EH (cell line): ENCODE measurements at regions not wholly inside any gene's neighbourhood (a gene's known extent, or its start where the extent isn't known, plus 50 kb on each side); places are given as distances from the start of the nearest gene placed in this dataset.

ENCODE experiments used
- DNase-seq: peaks from one replicate; pipeline ENCODE4 v3.0.0-alpha.2; 2015; ENCODE audit warnings: low read depth

DNA sequence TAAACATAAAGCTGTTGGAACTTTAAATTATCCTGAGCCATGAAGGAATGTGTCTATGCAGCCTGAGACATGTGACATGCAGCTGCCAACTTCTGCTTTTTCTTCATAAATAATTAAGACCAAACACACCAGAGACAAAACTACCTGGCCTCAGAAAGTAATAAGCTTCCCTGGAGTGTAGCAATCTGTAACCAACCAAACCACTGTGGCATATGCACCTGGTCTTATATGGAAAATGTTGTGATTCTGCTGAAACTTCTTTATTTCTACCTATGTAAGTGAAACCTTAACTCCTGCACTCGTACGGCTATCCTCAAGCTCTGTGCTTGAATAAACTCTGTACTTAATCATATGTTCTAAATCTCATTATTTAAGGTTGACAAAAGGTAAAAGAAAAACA, 515.0 kb downstream of the TMEM182 start:
- DNase-seq: no peak

DNA sequence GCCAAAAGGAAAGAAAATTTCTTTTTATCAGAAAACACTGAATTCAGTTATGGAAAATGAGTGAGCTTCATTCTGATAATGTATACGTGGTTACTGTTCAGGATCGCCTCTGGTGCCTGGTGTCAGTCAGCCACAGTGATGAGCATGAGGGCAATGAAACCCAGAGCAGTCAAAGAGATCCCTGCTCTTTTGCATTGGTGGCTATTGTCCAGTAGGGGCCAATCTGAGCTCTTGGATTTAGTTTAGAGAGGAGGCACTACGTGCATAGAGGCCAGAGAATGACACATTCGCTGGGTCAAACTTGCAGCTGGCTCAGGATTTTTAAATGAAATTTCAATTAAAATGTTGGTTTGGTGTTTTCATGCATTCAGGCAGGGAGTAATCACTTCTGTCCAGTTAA, 522.9 kb downstream of the TMEM182 start:
- DNase-seq: no peak

DNA sequence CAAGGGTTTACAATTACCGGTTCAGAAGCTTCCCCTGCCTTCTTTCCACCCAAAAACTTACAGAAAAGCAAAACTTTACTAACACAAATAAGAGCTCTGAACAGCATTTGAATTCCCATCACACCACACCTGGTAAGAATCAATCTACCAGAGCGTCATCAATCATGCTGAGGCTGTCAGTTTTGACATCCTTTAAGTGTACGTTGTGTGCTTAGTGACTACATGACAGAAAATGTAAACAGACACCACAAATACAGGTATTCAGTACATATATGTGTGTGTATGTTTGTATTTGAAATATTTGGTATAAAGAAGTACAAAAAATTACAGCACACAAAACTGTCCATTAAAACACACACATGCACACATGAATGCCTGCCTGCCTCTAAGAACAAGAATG, 523.5 kb downstream of the TMEM182 start:
- DNase-seq: no peak

DNA sequence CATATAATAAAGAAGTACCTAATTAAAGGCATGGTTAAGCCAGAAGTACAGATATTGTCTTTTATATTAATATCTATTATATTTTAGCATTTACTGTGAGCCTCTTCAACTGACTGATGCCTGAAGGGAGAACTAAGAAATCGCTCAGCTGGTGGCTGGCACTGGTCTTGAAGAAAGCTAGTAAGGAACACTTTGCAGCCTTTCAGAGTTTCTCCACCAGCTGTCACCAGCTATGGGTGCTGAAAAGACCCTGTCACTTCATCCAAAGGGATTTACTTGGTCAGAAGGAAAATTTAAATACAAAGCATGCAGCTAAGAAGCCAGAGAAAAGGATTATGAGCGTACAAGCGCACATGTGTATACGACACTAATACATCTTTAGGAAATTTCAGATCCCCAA, 525.9 kb downstream of the TMEM182 start:
- no peak for DNase-seq

DNA sequence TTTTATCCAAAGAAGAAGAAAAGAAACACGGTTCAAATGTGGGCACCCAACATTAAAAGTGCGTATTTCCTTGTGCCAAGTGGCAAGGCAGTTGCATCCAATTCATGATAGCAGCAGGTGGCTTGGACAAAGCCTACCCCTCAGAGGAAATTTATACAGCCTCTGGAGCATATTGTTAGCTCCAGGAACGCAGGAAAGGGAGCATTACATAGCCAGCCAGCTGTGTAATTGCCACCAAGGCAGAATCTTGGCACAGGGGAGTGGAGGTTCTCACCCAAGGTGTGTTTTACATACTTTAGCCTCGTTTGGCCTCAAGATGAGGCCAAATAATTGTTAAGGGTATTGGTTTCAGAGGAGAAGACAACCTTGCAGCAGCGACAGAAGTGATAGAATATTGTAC, 526.9 kb downstream of the TMEM182 start:
- no peak for DNase-seq

DNA sequence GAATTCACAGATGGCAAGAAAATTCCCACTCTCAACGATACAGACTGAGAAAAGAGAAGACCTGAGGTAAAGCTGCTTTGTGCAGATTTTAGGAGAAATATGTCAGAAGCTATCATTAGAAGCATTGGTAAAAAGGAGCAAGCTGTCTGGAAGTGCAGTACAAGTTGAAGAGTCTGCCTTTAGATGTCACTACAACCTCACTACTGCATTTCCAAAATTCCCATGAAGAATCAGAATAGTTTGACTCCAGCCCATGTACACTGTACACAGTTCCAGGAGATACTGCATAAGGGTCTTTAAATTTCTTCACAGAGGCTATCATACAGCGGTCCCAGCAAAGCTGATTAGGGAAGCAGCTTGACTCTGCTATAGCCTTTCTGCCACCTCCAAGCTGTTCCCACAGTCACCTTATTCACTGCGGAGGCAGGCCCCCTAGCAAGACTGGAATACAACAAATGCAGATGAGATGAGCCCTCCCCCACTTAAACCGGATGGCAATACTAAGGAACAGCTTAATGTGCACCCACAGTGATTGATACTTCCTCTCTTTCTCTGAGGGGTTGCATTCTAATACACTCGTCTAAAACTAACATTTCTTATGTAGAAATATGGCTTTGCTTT, 527.4 kb downstream of the TMEM182 start:
- no peak for DNase-seq

DNA sequence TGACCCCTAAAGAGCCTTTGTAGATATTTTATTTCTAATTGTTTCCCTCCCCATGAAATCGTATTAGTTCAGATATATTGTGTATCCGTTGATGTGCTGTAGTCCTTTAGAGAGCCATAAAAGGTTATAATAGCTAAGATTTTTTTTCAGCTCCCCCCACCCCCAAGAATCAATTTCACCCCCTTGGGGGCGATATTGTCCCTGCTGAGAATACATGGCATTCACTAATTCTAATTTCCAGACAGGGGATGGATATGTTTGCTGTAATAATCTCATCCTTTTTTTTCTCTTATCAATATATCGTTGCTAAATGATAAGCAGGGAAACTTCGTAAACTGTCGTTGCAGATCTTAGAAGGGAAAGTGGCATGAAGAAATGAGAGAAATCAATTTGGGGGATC, 530.7 kb downstream of the TMEM182 start:
- DNase-seq: no peak

DNA sequence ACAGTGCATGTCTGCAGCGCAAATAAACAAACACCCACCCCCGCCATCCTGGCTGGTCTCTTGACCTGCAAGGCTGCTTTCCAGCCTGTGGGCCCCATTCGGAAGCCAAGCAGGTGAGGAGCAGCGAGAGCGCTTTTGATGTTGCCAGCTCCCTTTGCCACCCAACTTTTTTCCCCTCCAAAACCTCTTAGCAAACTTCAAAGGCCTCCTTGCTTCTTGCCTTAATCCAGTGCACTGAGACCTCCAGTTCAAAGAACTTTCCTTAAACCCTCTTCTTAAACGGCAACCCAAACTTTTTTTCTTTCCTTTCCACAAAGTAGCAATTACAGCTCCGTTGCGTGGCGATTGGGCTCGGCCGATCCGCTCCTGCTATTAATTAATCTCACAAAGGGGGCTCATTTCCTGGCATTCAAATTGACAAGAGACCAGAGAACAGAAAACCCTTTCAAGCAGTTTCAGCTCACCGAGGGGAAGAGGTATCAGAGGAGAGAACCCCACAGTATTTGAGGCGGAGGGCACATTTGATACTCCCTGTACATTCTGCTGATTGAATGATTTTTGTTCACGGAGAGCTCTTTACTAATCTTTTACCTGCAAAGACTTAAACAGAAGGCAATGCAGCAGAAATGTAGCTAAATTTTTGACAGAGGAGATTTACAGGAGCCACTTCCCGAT, 531.4 kb downstream of the TMEM182 start:
- DNase-seq: no peak

DNA sequence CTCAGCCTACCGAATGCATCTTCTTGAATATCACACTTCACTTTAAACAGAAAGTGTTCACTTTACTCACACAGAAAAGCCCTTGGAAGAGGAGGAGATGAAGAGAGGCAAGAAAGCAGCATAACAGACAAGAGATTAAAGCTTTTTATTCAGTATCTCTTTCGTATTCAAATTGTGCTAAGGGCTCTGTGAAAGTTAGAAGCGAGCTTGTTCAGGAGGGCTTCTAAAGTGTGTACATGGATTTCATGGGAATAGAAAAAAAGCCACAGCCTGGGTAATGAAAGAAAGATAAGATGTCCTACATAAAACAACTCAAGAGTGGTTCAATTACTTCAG, 531.9 kb downstream of the TMEM182 start:
- no peak for DNase-seq

DNA sequence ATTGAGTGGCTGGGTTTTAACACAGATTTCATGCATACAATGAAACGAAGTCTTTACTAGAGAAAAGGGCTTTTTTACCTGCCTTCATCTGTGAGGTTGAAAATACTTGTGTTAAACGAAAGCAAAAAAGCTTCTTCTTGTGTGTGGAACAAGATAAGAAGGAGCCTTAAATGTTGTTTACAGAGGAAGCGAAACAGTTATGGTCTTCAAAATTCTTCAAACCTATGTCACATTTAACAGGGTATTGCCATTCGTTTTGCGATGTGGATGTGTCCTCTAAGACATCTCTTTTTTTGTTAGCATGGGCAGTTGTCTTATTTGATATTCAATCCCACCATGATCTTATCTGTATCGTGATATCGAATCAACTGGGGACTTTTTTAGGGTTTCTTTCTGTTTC, 532.6 kb downstream of the TMEM182 start:
- DNase-seq: no peak

DNA sequence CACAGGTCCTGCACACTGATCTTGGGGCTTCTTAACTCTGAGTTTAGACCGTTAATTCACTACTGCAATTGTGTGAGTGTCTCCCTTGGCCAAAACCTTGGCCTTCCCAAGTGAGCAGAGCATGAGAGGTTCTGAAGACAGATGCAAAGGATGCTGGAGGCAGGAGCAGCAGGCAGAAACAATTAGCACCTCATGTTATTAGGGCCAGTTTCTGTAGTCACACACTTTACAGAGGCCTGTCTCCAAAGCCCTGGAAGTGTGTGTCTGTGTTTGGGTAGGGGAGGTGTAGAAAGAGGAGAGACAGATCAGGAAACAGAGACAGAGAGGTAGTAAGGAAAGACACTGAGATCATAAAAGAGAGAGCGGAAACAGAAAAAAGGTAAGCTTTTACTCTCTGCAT, 533.8 kb downstream of the TMEM182 start:
- no peak for DNase-seq

DNA sequence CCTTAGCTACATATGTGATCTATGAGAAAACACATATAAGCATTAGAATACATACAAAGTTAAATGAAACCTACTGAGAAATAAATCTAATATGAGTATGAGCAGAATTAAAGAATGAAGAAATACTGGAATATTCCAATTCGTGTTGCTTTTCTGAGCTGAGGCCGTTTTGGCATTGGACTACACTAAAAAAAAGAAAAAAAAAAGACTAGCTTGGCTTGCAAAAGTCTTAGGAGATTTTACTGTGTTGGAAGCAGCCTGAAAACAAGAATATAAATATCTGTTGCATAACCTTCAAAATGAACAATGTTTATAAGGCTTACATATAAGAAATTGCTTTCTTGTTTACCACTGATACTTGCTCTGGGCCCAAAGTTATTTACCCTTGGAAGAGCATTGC, 562.8 kb downstream of the TMEM182 start:
- no peak for DNase-seq

DNA sequence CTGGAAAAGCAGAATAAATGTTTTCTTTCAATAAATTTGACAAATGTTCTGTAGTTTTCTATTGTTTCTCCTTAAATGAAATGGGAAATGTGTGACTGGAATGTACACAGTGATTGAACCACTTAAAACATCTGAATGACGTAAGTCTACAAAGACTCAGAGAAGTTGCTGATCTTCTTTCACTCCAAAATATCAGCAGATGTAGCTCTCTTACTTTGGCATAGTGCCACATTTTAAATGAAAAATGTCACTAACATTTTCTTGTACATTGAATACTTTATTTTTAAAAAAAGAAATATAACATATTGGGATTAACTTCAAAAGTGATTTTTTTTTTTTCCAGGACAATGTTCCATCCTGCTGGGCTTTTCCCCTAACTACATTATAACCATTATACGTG, 565.6 kb downstream of the TMEM182 start:
- no peak for DNase-seq

DNA sequence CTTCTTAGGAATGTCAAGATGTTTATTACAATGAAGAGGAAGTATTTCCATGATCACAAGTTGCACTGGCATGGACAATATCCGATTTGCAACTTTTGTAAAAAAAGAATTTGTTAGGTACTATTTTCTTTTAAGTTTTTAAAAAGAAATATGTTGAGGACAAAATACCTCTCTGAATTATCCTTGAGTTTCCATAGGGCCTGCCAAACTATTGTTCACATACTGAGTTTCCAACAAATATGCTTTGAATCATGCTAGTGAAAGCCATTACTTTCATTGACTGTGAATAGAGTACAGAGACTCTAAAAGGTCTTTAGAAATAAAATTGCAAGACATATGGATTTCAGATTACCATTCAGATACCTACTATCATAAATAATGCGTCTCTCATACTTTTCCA, 566.1 kb downstream of the TMEM182 start:
- DNase-seq: no peak

DNA sequence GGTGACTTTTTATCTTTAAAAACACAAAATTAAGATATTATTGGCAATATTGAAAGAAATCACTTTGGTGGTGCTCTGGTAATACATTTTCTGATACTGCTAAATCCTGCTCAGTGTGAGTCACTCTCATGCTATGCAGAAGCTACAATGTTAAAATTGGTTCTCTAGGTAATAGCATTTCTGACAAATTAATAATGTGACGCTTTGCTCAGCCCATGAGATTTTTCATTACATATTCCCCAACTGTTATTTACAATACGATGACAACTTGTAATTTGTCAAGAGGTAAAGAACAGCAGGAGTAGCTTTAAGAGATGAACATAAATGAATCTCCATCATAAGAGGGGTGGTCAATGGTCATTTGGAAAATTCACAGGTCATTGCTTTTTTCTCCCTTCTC, 573.6 kb downstream of the TMEM182 start:
- DNase-seq: no peak

DNA sequence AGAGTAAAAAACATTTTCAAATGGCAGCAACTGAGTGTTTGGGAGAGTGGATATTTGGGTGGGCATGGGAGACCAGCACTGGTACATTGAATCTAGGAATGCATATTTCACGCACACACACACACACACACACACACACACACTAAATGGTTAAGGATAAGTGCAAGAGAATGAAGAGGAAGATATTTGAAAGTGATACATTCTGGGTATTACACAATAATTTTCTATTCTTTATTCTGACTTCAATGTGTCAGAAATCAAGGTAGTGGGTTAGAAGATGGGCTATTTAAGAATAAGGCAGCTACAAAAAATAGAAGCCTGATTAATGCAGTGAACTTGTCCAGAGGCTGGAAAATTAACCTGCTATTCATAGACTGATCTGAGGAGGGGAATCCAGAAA, 577.0 kb downstream of the TMEM182 start:
- no peak for DNase-seq

DNA sequence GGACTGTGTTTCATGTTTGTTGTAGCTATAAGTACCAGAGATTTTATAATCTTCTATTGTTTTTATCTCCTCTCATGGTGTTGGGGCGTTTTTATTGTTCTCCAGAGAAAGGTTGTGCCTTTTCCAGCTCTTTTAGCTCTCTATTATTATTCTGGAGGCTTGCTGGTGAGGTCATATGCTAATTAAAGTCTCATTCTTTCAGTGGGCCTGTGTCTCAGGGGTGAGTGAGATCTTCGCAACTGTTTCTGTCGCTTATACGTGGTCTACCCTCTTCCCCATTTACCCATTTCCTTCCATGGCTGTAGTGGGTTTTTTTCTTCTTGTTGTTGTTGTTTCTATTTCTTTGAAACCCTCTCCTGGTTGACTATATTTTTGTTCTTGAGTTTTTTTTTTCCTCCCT, 584.9 kb downstream of the TMEM182 start:
- no peak for DNase-seq

DNA sequence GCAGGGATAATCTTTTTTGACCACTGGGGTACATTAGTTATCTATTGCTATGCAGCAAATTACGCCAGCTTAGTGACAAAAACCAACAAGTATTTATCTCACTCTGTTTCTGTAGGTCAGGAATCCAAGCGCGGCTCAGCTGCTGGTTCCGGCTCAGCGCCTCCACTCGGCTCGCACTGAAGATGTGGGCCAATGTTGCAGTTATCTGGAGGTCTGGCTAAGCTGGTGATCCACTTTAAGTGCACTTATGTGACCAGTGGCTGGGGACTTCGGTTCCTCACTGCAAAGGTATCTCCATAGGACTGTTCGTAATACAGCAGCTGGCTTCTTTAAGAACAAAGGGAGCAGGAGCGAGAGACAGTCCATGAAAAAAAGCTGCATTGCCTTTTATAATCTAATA, 591.9 kb downstream of the TMEM182 start:
- no peak for DNase-seq

DNA sequence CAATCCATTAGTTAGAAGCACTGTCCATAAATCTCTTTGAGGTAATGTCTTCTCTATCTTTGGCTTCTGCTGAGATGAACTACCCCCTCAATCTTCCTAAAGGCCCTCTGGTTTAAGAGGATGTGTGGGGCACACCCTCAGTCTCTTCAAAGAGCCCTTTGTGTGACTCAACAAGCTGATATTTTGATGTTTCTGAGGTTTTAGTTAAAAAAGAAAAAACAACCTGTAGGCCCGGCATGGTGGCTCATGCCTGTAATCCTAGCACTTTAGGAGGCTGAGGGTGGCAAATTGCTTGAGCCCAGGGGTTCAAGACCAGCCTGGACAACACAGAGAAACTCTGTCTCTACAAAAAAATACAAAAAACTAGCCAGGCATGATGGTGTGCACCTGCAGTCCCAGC, 593.5 kb downstream of the TMEM182 start:
- DNase-seq: no peak

DNA sequence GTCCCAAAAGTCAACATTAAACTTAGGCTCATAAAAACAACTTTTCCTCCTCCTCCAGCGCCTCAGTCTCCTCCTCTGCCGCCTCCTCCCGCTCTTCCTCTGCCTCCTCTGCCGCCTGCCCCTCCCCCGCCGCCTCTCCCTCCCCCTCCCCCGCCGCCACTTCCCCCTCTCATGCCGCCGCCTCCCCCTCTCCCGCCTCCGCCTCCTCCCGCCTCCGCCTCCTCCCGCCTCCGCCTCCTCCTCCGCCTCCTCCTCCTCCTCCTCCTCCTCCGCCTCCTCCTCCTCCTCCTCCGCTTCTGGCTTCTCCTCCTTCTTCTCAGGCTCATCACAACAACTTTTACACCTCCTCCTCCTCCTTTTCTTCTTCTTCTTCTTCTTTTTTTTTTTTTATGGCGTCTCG, 599.9 kb downstream of the TMEM182 start:
- no peak for DNase-seq

DNA sequence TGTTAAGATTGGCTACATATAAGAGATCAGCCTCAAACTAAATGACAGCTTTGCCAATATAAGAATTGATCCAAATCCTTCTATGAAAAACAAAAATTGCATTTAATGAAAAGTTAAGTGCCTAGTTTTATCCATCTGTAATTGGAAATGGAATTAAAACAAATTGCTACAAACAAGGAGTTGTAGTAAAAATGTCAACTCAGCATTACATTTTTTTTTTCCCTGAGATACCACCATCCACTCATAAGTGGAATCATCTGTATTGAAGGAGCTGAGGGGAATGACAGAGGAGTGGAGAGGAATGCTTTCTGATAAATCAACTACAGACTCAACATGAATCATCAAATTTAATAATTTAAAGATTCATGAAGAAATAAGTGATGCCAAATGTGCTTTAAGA, 601.8 kb downstream of the TMEM182 start:
- no peak for DNase-seq

DNA sequence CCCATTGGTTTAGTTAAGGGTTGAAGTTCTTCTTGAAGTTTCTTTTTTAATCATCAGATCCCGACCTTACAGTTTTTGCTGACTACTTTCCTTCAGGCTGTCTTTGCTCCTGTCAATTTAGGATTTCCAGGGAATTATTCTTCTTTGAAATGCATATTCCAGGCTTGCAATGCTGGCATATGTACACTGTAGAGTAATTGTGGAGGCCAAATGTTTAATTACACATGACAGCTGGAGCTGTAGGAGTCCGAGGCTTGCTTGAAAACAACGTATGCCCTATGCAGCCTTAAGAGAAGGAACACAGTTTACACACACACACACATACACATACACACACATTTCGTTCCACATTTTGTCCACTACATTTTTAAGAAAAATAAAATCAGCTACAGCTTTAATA, 602.3 kb downstream of the TMEM182 start:
- no peak for DNase-seq

DNA sequence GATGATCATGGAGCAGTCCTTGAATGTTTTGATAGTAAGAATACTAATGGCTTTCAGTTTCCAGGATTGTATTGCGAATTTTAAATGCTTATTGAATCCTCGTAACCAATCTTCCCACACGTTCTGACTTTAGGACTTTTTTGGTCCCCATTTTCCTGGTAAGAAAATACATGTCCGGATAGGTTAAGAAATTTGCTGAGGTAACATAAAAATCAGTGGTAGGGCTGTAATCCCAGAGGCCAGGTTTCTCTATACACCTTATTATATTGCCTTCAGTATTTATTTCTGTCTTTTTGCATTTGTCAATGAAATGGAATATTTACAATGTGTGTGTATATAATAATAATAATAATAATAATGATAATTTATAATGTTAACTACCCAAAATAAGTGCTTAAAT, 603.2 kb downstream of the TMEM182 start:
- DNase-seq: no peak

DNA sequence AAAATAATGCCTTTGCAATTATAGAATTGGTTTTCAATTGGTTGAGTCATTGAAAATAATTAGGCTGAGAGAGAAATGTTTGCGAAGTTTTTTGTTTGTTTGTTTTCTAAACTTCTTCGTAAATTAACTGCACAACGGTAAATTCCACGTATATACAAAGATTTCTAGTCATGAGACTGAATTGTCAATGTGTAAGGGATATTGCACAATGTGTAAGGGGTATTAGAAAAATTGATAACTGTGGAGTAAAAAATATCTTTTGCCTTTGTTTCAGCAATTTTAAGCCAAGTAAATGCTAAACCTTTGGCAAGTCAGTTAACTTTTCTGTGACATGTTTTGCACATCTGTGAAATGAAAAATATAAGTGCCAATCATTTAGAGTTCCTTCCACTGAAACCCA, 606.0 kb downstream of the TMEM182 start:
- DNase-seq: no peak

DNA sequence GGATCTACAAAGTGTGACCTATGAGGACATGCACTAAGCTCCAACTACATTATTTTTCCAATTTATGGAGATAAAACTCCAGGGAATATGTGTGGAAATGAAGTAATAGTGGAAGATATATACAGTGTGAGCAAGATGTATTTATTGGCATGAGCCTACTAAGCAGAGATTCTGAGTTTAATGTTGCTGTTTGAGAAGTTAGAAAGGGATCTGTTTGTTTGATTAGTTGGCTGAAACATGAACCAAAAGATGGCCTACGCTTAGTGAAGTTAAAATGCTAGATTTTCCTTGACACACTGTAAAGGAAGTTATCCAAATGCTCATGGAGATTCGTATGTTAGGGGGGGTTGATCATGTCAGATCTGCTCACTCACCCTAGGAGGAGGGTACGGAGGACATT, 621.7 kb downstream of the TMEM182 start:
- no peak for DNase-seq
